ENCODE measurements at regions not wholly inside any gene's neighbourhood (a gene's known extent, or its start where the extent isn't known, plus 50 kb on each side); places are given as distances from the start of the nearest gene placed in this dataset.

- no peak for TF ChIP-seq REST (IDR thresholded peaks at IDR 0.05; ENCODE audit: insufficient replicate concordance, low read depth)
- no peak for TF ChIP-seq CTCF (IDR thresholded peaks at IDR 0.05; ENCODE audit: insufficient read depth, low read length)
- TF ChIP-seq POLR2AphosphoS5 (IDR thresholded peaks at IDR 0.05; ENCODE audit: low read depth) = no peak
Measured at GRCh38 chrX:117407449-117408150, 709.0 kb downstream of the KLHL13 start.

Data from HL-60 (cell line).